Astrocyte of the spinal cord (primary cell): ENCODE measurements at regions not wholly inside any gene's neighbourhood (a gene's known extent, or its start where the extent isn't known, plus 50 kb on each side); places are given as distances from the start of the nearest gene placed in this dataset.
"Not testable (repeated sequence)": the region's sequence is repeated elsewhere in the genome, so short reads cannot be mapped to it uniquely, and the experiment has no call there.

Source experiments
- DNase-seq: peaks from one replicate; pipeline ENCODE4 v3.0.0; 2011; ENCODE audit warnings: low read depth, low spot score
- H3K4me3 ChIP-seq: 2 replicates; pipeline ENCODE4 v1.5.1; 2011; ENCODE audit warnings: low read depth, mild to moderate bottlenecking, low read length, moderate library complexity
- CTCF ChIP-seq: IDR thresholded peaks from 2 replicates; pipeline ENCODE4 v1.5.1; 2012; ENCODE audit warnings: low read depth, mild to moderate bottlenecking, low read length, inconsistent platforms
- in situ Hi-C: cut with HindIII; loops from 2 replicates; pipeline ENCODE4 v1.10.0; 2017; ENCODE audit warnings: low sequenced_read_pairs

GRCh38 chr15:75112278-75112847 lies 89.0 kb downstream of the PPCDC start:
- no peak overlapping the region for H3K4me3 ChIP-seq
- in situ Hi-C loops: no loop called here
- DNase-seq: no peak
- no peak for TF ChIP-seq CTCF

GRCh38 chr15:75112848-75113492 lies 88.7 kb upstream of the C15orf39 start:
- in situ Hi-C loops: no loop called here
- TF ChIP-seq CTCF: no peak
- DNase-seq: no peak
- H3K4me3 ChIP-seq: no peak overlapping the region

GRCh38 chr15:75114327-75114726 lies 87.4 kb upstream of the C15orf39 start:
- in situ Hi-C loops: no loop called here
- no peak for TF ChIP-seq CTCF
- DNase-seq: no peak

GRCh38 chr15:75114796-75115195 lies 86.9 kb upstream of the C15orf39 start:
- TF ChIP-seq CTCF: no peak
- in situ Hi-C loops: no loop called here
- no peak overlapping the region for H3K4me3 ChIP-seq
- no peak for DNase-seq

More at GRCh38 chr15:75114327-75114726, 87.4 kb upstream of the C15orf39 start:
- no peak overlapping the region for H3K4me3 ChIP-seq

- DNase-seq, H3K4me3 ChIP-seq, in situ Hi-C loops: not testable (repeated sequence)
Measured at GRCh38 chr15:75115411-75115913, 86.2 kb upstream of the C15orf39 start.

GRCh38 chr15:75116143-75116542 lies 85.5 kb upstream of the C15orf39 start:
- DNase-seq, H3K4me3 ChIP-seq, in situ Hi-C loops: not testable (repeated sequence)

- no peak overlapping the region for H3K4me3 ChIP-seq
- in situ Hi-C loops: no loop called here
- TF ChIP-seq CTCF: no peak
- DNase-seq: no peak
Measured at GRCh38 chr15:75117993-75118392, 83.7 kb upstream of the C15orf39 start.

GRCh38 chr15:75119312-75119711 lies 82.4 kb upstream of the C15orf39 start:
- DNase-seq, in situ Hi-C loops, H3K4me3 ChIP-seq: not testable (repeated sequence)
